ENCODE measurements at regions not wholly inside any gene's neighbourhood (a gene's known extent, or its start where the extent isn't known, plus 50 kb on each side); places are given as distances from the start of the nearest gene placed in this dataset.
"Not testable (repeated sequence)": the region's sequence is repeated elsewhere in the genome, so short reads cannot be mapped to it uniquely, and the experiment has no call there.

DNA sequence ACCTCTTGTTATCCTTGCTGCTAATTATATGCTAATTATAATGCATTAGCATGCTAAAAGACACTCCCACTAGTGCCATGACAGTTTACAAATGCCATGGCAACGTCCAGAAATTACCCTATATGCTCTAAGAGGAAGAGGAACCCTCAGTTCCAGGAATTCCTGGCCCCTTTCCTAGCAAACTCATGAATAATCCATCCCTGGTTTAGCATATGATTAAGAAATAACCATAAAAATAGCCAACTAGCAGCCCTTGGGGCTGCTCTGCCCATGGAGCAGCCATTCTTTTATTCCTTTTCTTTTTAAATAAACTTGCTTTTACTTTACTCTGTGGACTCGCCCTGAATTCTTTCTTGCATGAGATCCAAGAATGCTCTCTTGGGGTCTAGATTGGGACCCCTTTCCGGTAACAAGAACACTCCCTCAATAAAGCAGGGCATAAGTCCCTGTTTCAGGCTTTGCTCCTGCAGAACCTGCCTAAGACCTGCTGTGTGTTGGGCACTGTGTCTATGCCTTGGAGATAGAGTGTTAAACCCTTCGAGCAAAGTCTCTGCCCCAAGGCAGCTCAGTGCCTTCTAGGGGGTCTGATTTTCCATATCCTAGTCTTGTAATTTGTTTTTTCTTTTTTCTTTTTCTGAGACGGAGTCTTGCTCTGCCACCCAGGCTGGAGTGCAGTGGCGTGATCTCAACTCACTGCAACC is 345.0 kb downstream of the NPIPA7 start:
- not testable (repeated sequence) for H3K4me1 Mint-ChIP-seq (ENCODE audit: low read depth in 2 of 2); ATAC-seq (replicated peaks); H3K27me3 Mint-ChIP-seq; H3K9me3 Mint-ChIP-seq; H3K36me3 Mint-ChIP-seq (ENCODE audit: insufficient read depth); H3K4me3 Mint-ChIP-seq; DNase-seq; H3K27ac Mint-ChIP-seq

DNA sequence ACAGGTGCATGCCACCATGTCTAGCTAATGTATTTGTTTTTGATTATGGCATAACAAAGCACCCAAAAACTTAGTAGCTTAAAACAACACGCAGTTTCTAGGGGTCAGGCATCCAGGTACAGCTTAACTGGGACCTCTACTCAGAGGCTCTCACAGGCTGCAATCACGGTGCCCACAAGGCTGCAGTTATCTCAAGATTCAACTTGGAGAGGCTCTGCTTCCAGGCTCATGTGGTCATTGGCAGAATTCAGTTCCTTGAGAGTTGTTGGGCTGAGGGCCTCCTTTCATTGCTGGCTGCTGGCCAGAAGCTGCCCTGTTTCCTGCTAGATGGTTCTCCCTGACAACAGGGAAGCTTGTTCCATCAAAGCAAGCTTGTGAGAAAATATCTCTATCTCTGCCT is 348.1 kb downstream of the NPIPA7 start:
- ATAC-seq (replicated peaks); DNase-seq; H3K9me3 Mint-ChIP-seq; H3K27ac Mint-ChIP-seq; H3K4me3 Mint-ChIP-seq; H3K36me3 Mint-ChIP-seq (ENCODE audit: insufficient read depth); H3K27me3 Mint-ChIP-seq; H3K4me1 Mint-ChIP-seq (ENCODE audit: low read depth in 2 of 2): not testable (repeated sequence)

DNA sequence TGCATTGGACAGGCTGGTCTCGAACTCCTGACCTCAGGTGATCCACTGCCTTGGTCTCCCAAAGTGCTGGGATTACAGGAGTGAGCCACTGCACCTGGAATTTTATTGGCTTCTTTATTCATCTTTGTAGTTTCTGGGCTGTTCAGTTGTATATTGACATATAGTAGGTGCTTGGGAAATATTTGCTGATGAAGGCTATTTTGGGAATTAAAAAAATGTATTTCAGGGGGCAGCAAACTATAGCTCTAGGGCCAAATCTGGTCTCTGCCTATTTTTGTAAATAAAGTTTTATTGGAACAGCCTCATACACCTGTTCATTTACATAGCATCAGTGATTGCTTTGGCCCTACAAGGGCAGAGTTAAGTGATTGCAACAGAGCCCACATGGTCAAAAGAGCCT is 363.6 kb downstream of the NPIPA7 start:
- not testable (repeated sequence) for DNase-seq; ATAC-seq (replicated peaks); H3K27me3 Mint-ChIP-seq; H3K4me1 Mint-ChIP-seq (ENCODE audit: low read depth in 2 of 2); H3K36me3 Mint-ChIP-seq (ENCODE audit: insufficient read depth); H3K4me3 Mint-ChIP-seq; H3K9me3 Mint-ChIP-seq; H3K27ac Mint-ChIP-seq

DNA sequence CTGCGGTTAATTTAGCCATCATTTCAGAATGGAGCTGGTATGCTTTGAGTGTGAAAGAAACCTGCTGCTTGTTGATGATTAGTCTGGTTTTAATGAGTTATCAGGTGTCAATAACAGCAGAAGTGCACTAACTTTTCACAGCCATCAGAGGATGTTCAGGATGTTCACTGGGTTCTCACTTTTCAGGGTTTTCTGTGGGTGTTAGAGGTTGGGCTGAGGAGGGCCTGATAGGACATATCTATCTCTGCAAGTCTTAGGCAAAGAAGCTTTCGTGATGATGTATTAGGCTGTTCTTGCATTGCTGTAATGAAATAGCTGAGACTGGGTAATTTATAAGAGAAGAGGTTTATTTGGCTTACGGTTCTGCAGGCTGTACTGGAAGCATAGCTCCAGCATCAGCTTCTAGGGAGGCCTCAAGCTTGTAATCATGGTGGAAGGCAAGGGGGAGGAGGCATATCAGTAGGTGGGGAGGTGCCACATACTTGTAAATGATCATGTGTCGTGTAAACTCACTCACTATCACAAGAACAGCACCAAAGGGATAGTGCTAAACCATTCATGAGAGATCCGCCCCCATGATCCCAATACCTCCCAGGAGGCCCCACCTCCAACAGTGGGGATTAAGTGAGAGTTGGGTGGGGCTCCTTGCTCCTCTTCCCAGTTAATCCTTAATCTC is 376.2 kb downstream of the NPIPA7 start:
- H3K27me3 Mint-ChIP-seq; H3K9me3 Mint-ChIP-seq; H3K27ac Mint-ChIP-seq; H3K4me1 Mint-ChIP-seq (ENCODE audit: low read depth in 2 of 2); H3K36me3 Mint-ChIP-seq (ENCODE audit: insufficient read depth); H3K4me3 Mint-ChIP-seq; DNase-seq: not testable (repeated sequence)
- peak; percentile 56 for ATAC-seq (replicated peaks)

DNA sequence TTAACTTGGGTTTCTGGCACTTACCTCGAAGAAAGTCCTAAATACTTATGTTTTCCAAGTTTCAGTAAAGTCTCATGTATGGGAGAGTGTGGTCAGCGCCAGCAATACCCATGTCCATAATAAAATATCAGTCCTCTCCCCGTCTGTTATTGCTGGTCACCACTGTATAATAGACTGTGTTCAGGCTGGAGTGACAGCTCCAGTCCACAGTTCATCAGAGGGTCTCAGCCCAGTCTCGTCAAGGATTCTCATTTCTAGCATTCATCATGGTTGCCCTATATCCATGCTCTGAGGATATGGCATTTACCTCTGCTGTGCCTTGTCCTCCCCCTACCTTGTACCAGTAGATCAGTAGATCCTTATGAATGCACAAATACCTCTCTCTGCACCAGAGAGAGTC is 384.5 kb downstream of the NPIPA7 start:
- H3K4me3 Mint-ChIP-seq: no peak overlapping the region
- DNase-seq (no peak), ATAC-seq (replicated peaks) (no peak)
- no peak overlapping the region for H3K27ac Mint-ChIP-seq
- H3K9me3 Mint-ChIP-seq: peaks cover 0 to 4% of the 10 kb centered on the region in 2 donors
- H3K27me3 Mint-ChIP-seq: no peaks in the 10 kb centered on the region
- H3K36me3 Mint-ChIP-seq (ENCODE audit: insufficient read depth): no peaks in the 10 kb centered on the region
- no peaks in the 10 kb centered on the region for H3K4me1 Mint-ChIP-seq (ENCODE audit: low read depth in 2 of 2)

DNA sequence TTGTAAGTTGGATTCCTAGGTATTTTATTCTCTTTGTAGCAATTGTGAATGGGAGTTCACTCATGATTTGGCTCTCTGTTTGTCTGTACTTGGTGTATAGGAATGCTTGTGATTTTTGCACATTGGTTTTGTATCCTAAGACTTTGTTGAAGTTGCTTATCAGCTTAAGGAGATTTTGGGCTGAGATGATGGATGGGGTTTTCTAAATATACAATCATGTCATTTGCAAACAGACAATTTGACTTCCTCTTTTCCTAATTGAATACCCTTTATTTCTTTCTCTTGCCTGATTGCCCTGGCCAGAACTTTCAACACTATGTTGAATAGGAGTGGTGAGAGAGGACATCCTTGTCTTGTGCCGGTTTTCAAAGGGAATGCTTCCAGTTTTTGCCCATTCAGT is 391.8 kb downstream of the NPIPA7 start:
- H3K27ac Mint-ChIP-seq; H3K36me3 Mint-ChIP-seq (ENCODE audit: insufficient read depth); ATAC-seq (replicated peaks); H3K4me1 Mint-ChIP-seq (ENCODE audit: low read depth in 2 of 2); H3K9me3 Mint-ChIP-seq; H3K4me3 Mint-ChIP-seq; DNase-seq: not testable (repeated sequence)
- H3K27me3 Mint-ChIP-seq: peaks cover 23 to 27% of the 10 kb centered on the region in 2 donors

DNA sequence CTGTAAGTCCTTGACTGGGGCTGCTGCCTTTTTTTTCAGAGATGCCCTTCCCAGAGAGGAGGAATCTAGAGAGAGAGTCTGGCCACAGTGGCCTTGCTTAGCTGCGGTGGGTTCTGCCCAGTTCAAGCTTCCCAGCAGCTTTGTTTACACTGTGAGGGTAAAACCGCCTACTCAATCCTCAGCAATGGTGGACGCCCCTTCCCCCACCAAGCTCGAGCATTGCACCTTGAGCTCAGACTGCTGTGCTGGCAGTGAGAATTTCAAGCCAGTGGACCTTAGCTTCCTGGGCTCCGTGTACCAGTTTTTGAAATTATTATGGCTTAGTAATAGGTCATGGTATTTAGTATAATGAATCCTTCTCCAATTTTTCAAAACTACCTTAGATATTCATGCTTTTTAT is 395.4 kb downstream of the NPIPA7 start:
- H3K27ac Mint-ChIP-seq: no peak overlapping the region
- H3K4me3 Mint-ChIP-seq: no peak overlapping the region
- peaks cover 38 to 41% of the 10 kb centered on the region in 2 donors for H3K27me3 Mint-ChIP-seq
- peaks cover 3% of the 10 kb centered on the region for H3K36me3 Mint-ChIP-seq (ENCODE audit: insufficient read depth)
- ATAC-seq (replicated peaks): no peak
- no peaks in the 10 kb centered on the region for H3K4me1 Mint-ChIP-seq (ENCODE audit: low read depth in 2 of 2)
- peaks cover 0 to 2% of the 10 kb centered on the region in 2 donors for H3K9me3 Mint-ChIP-seq
- DNase-seq: no peak

DNA sequence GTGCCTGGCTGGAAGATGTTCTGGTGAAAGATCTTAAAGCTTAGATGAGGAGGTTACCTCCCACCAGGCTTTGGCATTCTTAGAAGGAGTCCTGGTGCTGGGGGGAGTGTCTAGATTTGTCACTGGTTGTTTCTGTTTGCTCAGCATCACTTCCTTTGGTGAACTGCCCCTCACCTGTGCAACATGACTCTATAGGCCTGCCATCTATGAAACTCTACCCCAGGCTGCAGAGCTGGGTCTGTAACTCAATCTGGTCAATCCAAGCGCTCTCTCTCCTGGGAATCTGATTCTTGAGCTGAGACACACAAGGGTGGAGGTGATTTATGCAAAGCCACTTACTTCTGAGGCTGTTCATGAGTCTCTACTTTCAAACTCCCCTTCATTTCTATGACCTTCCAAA is 399.4 kb downstream of the NPIPA7 start:
- no peak for ATAC-seq (replicated peaks)
- Mint-ChIP-seq H3K27me3 (peaks cover 28 to 49% of the 10 kb centered on the region in 2 donors), H3K4me3 (no peak overlapping the region), H3K9me3 (no peaks in the 10 kb centered on the region), H3K27ac (no peak overlapping the region), H3K36me3 (ENCODE audit: insufficient read depth) (peaks cover 3% of the 10 kb centered on the region), H3K4me1 (ENCODE audit: low read depth in 2 of 2) (no peaks in the 10 kb centered on the region)
- no peak for DNase-seq

DNA sequence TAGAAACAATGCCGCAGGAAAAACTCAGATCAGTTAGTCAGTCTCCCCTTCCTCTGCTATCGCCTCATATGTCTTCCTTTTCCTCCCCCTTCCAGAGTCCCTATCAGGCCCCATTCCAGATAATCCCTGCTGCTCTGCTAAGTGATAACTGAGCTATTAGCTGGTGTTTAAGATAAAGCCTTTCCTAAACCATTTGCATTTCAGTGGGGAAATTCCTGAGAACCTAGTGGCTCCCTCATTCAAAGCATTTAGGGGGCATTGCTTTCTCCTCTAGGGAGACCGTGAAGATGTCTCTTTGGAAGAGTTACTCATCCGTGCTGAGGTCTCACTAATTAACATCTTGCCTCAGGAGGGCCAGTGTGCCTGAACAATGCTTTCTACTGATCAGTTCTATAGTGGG is 401.6 kb downstream of the NPIPA7 start:
- Mint-ChIP-seq H3K9me3 (no peaks in the 10 kb centered on the region), H3K36me3 (ENCODE audit: insufficient read depth) (no peaks in the 10 kb centered on the region), H3K4me3 (no peak overlapping the region), H3K27me3 (peaks cover 21 to 43% of the 10 kb centered on the region in 2 donors), H3K27ac (no peak overlapping the region), H3K4me1 (ENCODE audit: low read depth in 2 of 2) (no peaks in the 10 kb centered on the region)
- ATAC-seq (replicated peaks) (no peak), DNase-seq (no peak)

DNA sequence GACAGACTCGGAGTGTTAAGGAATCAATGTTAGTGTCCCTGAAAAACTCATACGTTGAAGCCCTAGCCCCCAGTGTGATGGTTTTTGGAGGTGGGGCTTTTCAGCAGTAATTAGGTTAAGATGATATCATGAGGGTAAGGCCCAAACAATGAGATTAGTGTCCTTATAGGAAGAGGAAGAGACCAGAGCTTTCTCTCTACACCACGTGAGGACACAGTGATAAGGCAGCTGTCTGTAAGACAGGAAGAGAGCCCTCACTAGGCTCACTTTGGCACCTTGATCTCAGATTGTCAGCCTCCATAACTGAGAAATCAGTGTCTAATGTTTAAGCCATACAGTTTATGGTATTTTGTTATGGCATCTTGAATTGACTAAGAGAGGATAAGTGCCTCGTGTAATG is 403.2 kb downstream of the NPIPA7 start:
- H3K36me3 Mint-ChIP-seq (ENCODE audit: insufficient read depth): no peaks in the 10 kb centered on the region
- H3K27ac Mint-ChIP-seq: no peak overlapping the region
- DNase-seq (no peak), ATAC-seq (replicated peaks) (no peak)
- H3K9me3 Mint-ChIP-seq: no peaks in the 10 kb centered on the region
- peaks cover 12 to 30% of the 10 kb centered on the region in 2 donors for H3K27me3 Mint-ChIP-seq
- no peaks in the 10 kb centered on the region for H3K4me1 Mint-ChIP-seq (ENCODE audit: low read depth in 2 of 2)
- H3K4me3 Mint-ChIP-seq: no peak overlapping the region

DNA sequence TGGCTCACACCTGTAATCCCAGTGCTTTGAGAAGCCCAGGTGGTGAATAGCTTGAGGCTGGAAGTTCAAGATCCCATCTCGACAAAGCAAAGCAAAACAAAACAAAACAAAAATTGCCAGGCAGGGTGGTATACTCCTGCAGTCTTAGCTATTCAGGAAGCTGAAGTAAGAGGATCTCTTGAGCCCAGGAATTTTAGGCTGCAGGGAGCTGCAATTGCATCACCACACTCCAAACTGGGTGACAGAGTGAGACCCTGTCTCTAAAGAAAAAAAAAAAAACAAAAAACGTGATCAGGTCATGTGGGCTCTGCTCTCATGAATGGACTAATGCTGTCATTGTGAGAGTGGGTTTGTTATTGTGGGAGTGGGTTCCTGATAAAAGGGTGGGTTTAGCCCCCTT is 409.1 kb downstream of the NPIPA7 start:
- no peak overlapping the region for H3K4me3 Mint-ChIP-seq
- no peaks in the 10 kb centered on the region for H3K9me3 Mint-ChIP-seq
- no peaks in the 10 kb centered on the region for H3K4me1 Mint-ChIP-seq (ENCODE audit: low read depth in 2 of 2)
- H3K27me3 Mint-ChIP-seq: peaks cover 2 to 18% of the 10 kb centered on the region in 2 donors
- no peak overlapping the region for H3K27ac Mint-ChIP-seq
- DNase-seq: no peak
- no peaks in the 10 kb centered on the region for H3K36me3 Mint-ChIP-seq (ENCODE audit: insufficient read depth)
- ATAC-seq (replicated peaks): no peak

DNA sequence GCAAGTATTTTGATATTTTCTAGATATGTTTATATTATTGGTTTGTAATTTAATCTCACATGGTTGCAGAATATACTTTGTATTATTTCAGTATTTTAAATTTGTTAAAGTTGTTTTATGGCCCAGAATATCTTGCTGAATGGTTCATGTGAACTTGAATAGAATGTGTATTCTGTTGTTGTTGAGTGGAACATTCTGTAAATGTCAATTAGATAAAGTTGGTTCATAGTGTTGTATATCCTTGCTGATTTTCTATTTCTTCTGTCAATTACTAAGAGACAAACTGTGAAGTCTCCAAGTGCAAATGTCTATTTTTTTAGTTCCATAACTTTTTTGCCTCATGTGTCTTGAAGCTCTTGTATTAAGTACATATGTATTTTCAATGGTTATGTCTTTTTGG is 411.7 kb downstream of the NPIPA7 start:
- DNase-seq (no peak), ATAC-seq (replicated peaks) (no peak)
- Mint-ChIP-seq H3K27me3 (peaks cover 16 to 24% of the 10 kb centered on the region in 2 donors), H3K4me1 (ENCODE audit: low read depth in 2 of 2) (no peaks in the 10 kb centered on the region), H3K27ac (no peak overlapping the region), H3K36me3 (ENCODE audit: insufficient read depth) (no peaks in the 10 kb centered on the region), H3K4me3 (no peak overlapping the region), H3K9me3 (no peaks in the 10 kb centered on the region)

DNA sequence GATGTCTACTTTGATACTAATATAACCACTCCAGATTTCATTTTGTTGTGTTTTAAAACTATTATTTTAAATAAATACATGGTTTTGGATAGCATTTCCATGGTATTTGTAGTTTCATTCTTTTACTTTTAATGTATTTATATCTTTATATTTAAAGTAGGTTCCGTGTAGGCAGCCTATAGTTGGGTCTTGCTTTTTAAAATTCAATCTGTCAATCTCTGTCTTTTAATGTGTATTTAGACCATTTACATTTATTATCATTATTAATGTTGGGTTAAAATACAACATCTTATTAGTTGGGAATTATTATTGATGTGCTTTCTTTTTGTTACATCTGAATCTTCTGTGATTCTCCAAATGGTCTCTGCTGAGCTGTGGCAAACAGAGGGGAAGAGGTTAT is 412.1 kb downstream of the NPIPA7 start:
- no peak for DNase-seq
- Mint-ChIP-seq H3K27ac (no peak overlapping the region), H3K9me3 (no peaks in the 10 kb centered on the region), H3K36me3 (ENCODE audit: insufficient read depth) (no peaks in the 10 kb centered on the region), H3K27me3 (peaks cover 18 to 25% of the 10 kb centered on the region in 2 donors), H3K4me3 (no peak overlapping the region), H3K4me1 (ENCODE audit: low read depth in 2 of 2) (no peaks in the 10 kb centered on the region)
- no peak for ATAC-seq (replicated peaks)

DNA sequence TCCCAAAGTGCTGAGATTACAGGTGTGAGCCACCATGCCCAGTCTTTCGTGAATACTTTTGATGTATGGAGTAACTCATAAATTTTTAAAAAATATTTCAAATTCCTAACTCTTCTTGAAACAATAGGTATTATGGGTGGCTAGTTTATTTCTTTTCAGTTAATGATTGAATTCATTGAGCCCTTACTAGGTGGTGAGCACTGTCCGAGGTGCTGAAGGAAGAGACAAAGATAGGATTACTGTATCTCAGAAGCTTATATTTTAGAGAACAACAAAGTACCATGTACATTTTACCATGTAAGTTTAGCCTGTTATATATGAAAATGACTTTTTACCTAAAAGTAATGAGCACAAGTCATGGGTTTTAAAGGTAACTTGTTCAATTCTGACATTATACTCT is 418.3 kb downstream of the NPIPA7 start:
- Mint-ChIP-seq H3K27me3 (peaks cover 25% of the 10 kb centered on the region in 2 donors), H3K27ac (no peak overlapping the region), H3K4me1 (ENCODE audit: low read depth in 2 of 2) (no peaks in the 10 kb centered on the region), H3K4me3 (no peak overlapping the region), H3K9me3 (no peaks in the 10 kb centered on the region), H3K36me3 (ENCODE audit: insufficient read depth) (no peaks in the 10 kb centered on the region)
- ATAC-seq (replicated peaks): no peak
- no peak for DNase-seq
